SK-N-SH (cell line): ENCODE measurements at regions not wholly inside any gene's neighbourhood (a gene's known extent, or its start where the extent isn't known, plus 50 kb on each side); places are given as distances from the start of the nearest gene placed in this dataset.

Source experiments
- CTCF ChIA-PET: fragments of 300-600, 350-600 bp; formaldehyde crosslinking; extraction: SDS; loops from one replicate; lab custom pipeline; 2021; lab: Yijun Ruan, JAX
- POLR2A ChIA-PET: fragments of 350-600 bp; sonication (Branson Sonifier 250); formaldehyde crosslinking; extraction: SDS; loops from one replicate; lab custom pipeline; 2020; ENCODE audit warnings: antibody characterized with exemption, inconsistent platforms; lab: Yijun Ruan, JAX
- DNase-seq: peaks from one replicate; pipeline ENCODE4 v3.0.0; 2012
- H2AFZ ChIP-seq: fragments of 200-600 bp; sonication (generic); 2 replicates; pipeline ENCODE4 v1.8.1; 2016; ENCODE audit warnings: antibody characterized with exemption, mild to moderate bottlenecking, low read depth
- H3F3A ChIP-seq: fragments of 200-600 bp; sonication (generic); replicated peaks from 2 replicates; pipeline ENCODE3; 2016; ENCODE audit warnings: antibody characterized with exemption, mild to moderate bottlenecking; ENCODE audit not compliant: insufficient read depth
- H3K27ac ChIP-seq, 2 experiments: fragments of 200-500 bp in 1 of 2; fragments of 200-600 bp in 1 of 2; sonication (Bioruptor generic) in 1 of 2; sonication (generic), shearing (Covaris generic) in 1 of 2; 2 replicates each; pipeline versions ENCODE4 v1.5.1 to v1.6.1; 2014 to 2016; ENCODE audit warnings: low read depth in 2 of 2, inconsistent platforms in 1 of 2, low read length in 1 of 2, mild to moderate bottlenecking in 1 of 2, mixed read lengths in 1 of 2
- H3K27me3 ChIP-seq: fragments of 200-600 bp; sonication (generic), shearing (Covaris generic); 2 replicates; pipeline ENCODE4 v1.6.1; 2016; ENCODE audit warnings: mixed run types; ENCODE audit not compliant: insufficient read depth
- H3K36me3 ChIP-seq, 2 experiments: fragments of 200-500 bp in 1 of 2; fragments of 200-600 bp in 1 of 2; sonication (Bioruptor generic) in 1 of 2; sonication (generic) in 1 of 2; replicated peaks in 1 of 2; 2 replicates each; pipeline versions ENCODE3 to v1.5.1; 2014 to 2016; ENCODE audit warnings: low read length in 1 of 2, mild to moderate bottlenecking in 1 of 2; ENCODE audit not compliant: insufficient read depth in 2 of 2, control insufficient read depth in 1 of 2
- H3K4me1 ChIP-seq, 2 experiments: fragments of 200-500 bp in 1 of 2; fragments of 200-600 bp in 1 of 2; sonication (Bioruptor generic) in 1 of 2; sonication (generic), shearing (Covaris generic) in 1 of 2; 2 replicates each; pipeline versions ENCODE4 v1.5.1 to v1.6.1; 2014 to 2016; ENCODE audit warnings: low read depth in 1 of 2, low read length in 1 of 2, mixed run types in 1 of 2; ENCODE audit not compliant: insufficient read depth in 2 of 2, control insufficient read depth in 1 of 2
- H3K4me2 ChIP-seq: fragments of 200-600 bp; sonication (generic), shearing (Covaris generic); 2 replicates; pipeline ENCODE4 v1.6.1; 2017; ENCODE audit warnings: mixed run types
- H3K4me3 ChIP-seq, 2 experiments: fragments of 200-500 bp in 1 of 2; fragments of 200-600 bp in 1 of 2; sonication (Bioruptor generic) in 1 of 2; sonication (generic), shearing (Covaris generic) in 1 of 2; 2 replicates each; pipeline versions ENCODE4 v1.5.1 to v1.8.1; 2014 to 2016; ENCODE audit warnings: low read depth in 2 of 2, inconsistent platforms in 1 of 2, low read length in 1 of 2, mild to moderate bottlenecking in 1 of 2, mixed read lengths in 1 of 2, moderate library complexity in 1 of 2
- H3K79me2 ChIP-seq: fragments of 200-600 bp; sonication (generic); 2 replicates; pipeline ENCODE4 v1.8.1; 2017; ENCODE audit warnings: mild to moderate bottlenecking; ENCODE audit not compliant: insufficient read depth
- H3K9ac ChIP-seq: fragments of 200-600 bp; sonication (generic); 2 replicates; pipeline ENCODE4 v1.6.1; 2017; ENCODE audit warnings: mixed run types
- H3K9me2 ChIP-seq: fragments of 200-600 bp; sonication (generic); 2 replicates; pipeline ENCODE4 v1.6.1; 2017; ENCODE audit warnings: mixed run types
- H3K9me3 ChIP-seq: fragments of 200-600 bp; sonication (generic); 2 replicates; pipeline ENCODE4 v1.6.1; 2017; ENCODE audit warnings: mixed run types, mild to moderate bottlenecking, moderate library complexity
- H4K20me1 ChIP-seq: fragments of 200-600 bp; sonication (generic); 2 replicates; pipeline ENCODE4 v1.6.1; 2017; ENCODE audit warnings: mild to moderate bottlenecking, mixed run types; ENCODE audit not compliant: insufficient read depth
- CHD2 ChIP-seq: fragments of 150-350 bp; IDR thresholded peaks from 2 replicates; pipeline ENCODE4 v1.6.1; 2018; ENCODE audit warnings: low read length; ENCODE audit not compliant: partially characterized antibody
- CTCF ChIP-seq: fragments of 200-600 bp; sonication (generic); IDR thresholded peaks from 2 replicates; pipeline ENCODE4 v1.6.1; 2017; ENCODE audit warnings: antibody characterized with exemption, mild to moderate bottlenecking, moderate library complexity
- ELF1 ChIP-seq: IDR thresholded peaks from 2 replicates; pipeline ENCODE4 v1.4.0; 2012
- EP300 ChIP-seq, 2 experiments: IDR thresholded peaks; 2 replicates each; pipeline versions ENCODE4 v1.4.0 to v1.6.1; 2012; ENCODE audit warnings: borderline replicate concordance in 1 of 2, low read depth in 1 of 2, low read length in 1 of 2
- EZH2phosphoT487 ChIP-seq: fragments of 200-600 bp; sonication (generic); IDR thresholded peaks from 2 replicates; pipeline ENCODE4 v1.6.1; 2017; ENCODE audit warnings: low read depth, mixed run types, mild to moderate bottlenecking, antibody characterized with exemption, moderate library complexity, borderline replicate concordance
- FOSL2 ChIP-seq: IDR thresholded peaks from 2 replicates; pipeline ENCODE4 v1.4.0; 2012; ENCODE audit warnings: low read depth, mild to moderate bottlenecking, moderate library complexity, borderline replicate concordance
- FOXJ3 ChIP-seq: sonication (generic); formaldehyde crosslinking; IDR thresholded peaks from 2 replicates; pipeline ENCODE4 v1.5.1; 2020; ENCODE audit warnings: mild to moderate bottlenecking, missing genetic modification reagents
- FOXM1 ChIP-seq: IDR thresholded peaks from 2 replicates; pipeline ENCODE4 v1.4.0; 2012; ENCODE audit warnings: low read depth, mild to moderate bottlenecking
- GATA2 ChIP-seq: sonication (generic); formaldehyde crosslinking; IDR thresholded peaks from 2 replicates; pipeline ENCODE4 v1.5.0; 2020; ENCODE audit warnings: mild to moderate bottlenecking, missing genetic modification reagents
- IRF3 ChIP-seq: fragments of 150-350 bp; IDR thresholded peaks from 2 replicates; pipeline ENCODE4 v1.6.1; 2016; ENCODE audit warnings: mild to moderate bottlenecking, low read depth, low read length
- JUND ChIP-seq: IDR thresholded peaks from 2 replicates; pipeline ENCODE4 v1.4.0; 2012
- MAX ChIP-seq: IDR thresholded peaks from 2 replicates; pipeline ENCODE4 v1.4.0; 2012; ENCODE audit warnings: low read depth
- MXI1 ChIP-seq: IDR thresholded peaks from 2 replicates; pipeline ENCODE4 v1.6.1; 2012; ENCODE audit warnings: mild to moderate bottlenecking, low read depth, low read length, improper control_type of control experiment
- NRF1 ChIP-seq: IDR thresholded peaks from 2 replicates; pipeline ENCODE4 v1.6.1; 2012; ENCODE audit warnings: low read depth, mild to moderate bottlenecking, low read length
- PBX3 ChIP-seq: IDR thresholded peaks from 2 replicates; pipeline ENCODE4; 2012
- RCOR1 ChIP-seq: fragments of 150-350 bp; IDR thresholded peaks from 2 replicates; pipeline ENCODE4 v1.6.1; 2017; ENCODE audit warnings: antibody characterized with exemption, low read length
- RXRA ChIP-seq: IDR thresholded peaks from 2 replicates; pipeline ENCODE4 v1.4.0; 2012; ENCODE audit warnings: low read depth, mild to moderate bottlenecking, borderline replicate concordance
- SIN3A ChIP-seq: IDR thresholded peaks from 2 replicates; pipeline ENCODE4 v1.6.1; 2012; ENCODE audit warnings: low read depth, mild to moderate bottlenecking, low read length, moderate library complexity, borderline replicate concordance
- TAF1 ChIP-seq: IDR thresholded peaks from 2 replicates; pipeline ENCODE4 v1.6.1; 2012; ENCODE audit warnings: low read depth, mild to moderate bottlenecking, low read length, moderate library complexity, borderline replicate concordance
- TCF12 ChIP-seq: IDR thresholded peaks from 2 replicates; pipeline ENCODE4 v1.4.0; 2012
- USF2 ChIP-seq: fragments of 150-350 bp; IDR thresholded peaks from 2 replicates; pipeline ENCODE4 v1.6.1; 2017; ENCODE audit warnings: antibody characterized with exemption, low read length, low read depth, borderline replicate concordance
- WGBS: methylation state at CpG from one replicate; pipeline ENCODE4 v1.1.6; 2017; ENCODE audit warnings: low lambda C conversion rate; 5-methylcytosine and 5-hydroxymethylcytosine counted together

- 96% methylated on average over 2 of the region's 2 CpGs for WGBS
- TF ChIP-seq RCOR1 (no peak), FOXM1 (no peak), MXI1 (no peak), JUND (no peak), NRF1 (no peak), MAX (no peak), EZH2phosphoT487 (no peak), TAF1 (no peak), SIN3A (no peak)
- Histone ChIP-seq H3F3A (no peaks in the 10 kb centered on the region), H3K4me2 (no peak overlapping the region), H3K79me2 (no peaks in the 10 kb centered on the region), H4K20me1 (no peaks in the 10 kb centered on the region), H3K27ac (no peak overlapping the region), H3K4me3 (no peak overlapping the region), H3K4me1 (no peaks in the 10 kb centered on the region), H3K9me3 (no peaks in the 10 kb centered on the region), H3K9ac (no peak overlapping the region), H3K36me3 (no peaks in the 10 kb centered on the region), H3K27me3 (no peaks in the 10 kb centered on the region), H2AFZ (no peak overlapping the region), H3K9me2 (no peaks in the 10 kb centered on the region)
- ChIA-PET POLR2A (no interaction called here), CTCF (no interaction called here)
- no peak for DNase-seq
These were observed 247.0 kb upstream of the LYPLAL1 start for GRCh38 chr1:218926631-218927030.

GRCh38 chr1:218930000-218930399 lies 243.7 kb upstream of the LYPLAL1 start:
- Histone ChIP-seq H3K9me3 (peaks cover 5% of the 10 kb centered on the region; the same call in 1 of the 2 replicates), H3K4me3 (no peak overlapping the region), H2AFZ (no peak overlapping the region), H3K9ac (no peak overlapping the region), H3K36me3 (no peaks in the 10 kb centered on the region), H3K9me2 (no peaks in the 10 kb centered on the region), H3K79me2 (no peaks in the 10 kb centered on the region), H3K4me1 (no peaks in the 10 kb centered on the region), H3F3A (no peaks in the 10 kb centered on the region), H3K27me3 (no peaks in the 10 kb centered on the region), H3K27ac (no peak overlapping the region), H4K20me1 (no peaks in the 10 kb centered on the region), H3K4me2 (no peak overlapping the region)
- DNase-seq: no peak
- ChIA-PET POLR2A (no interaction called here), CTCF (no interaction called here)
- TF ChIP-seq FOXM1 (no peak), FOSL2 (no peak), EP300 (IDR thresholded peaks at IDR 0.05; ENCODE audit: borderline replicate concordance in 1 of 2, low read depth in 1 of 2, low read length in 1 of 2) (no peak), PBX3 (no peak), CTCF (no peak), RXRA (no peak), GATA2 (CRISPR knock-in tag) (no peak), TAF1 (no peak), IRF3 (no peak), USF2 (no peak), TCF12 (no peak), CHD2 (no peak), EZH2phosphoT487 (no peak), FOXJ3 (CRISPR knock-in tag) (no peak), ELF1 (no peak)
- 97% methylated on average over 3 of the region's 3 CpGs for WGBS
